Fibroblast of skin of right biceps (primary cell): ENCODE measurements at regions not wholly inside any gene's neighbourhood (a gene's known extent, or its start where the extent isn't known, plus 50 kb on each side); places are given as distances from the start of the nearest gene placed in this dataset.
"Not testable (repeated sequence)": the region's sequence is repeated elsewhere in the genome, so short reads cannot be mapped to it uniquely, and the experiment has no call there.

Experiments
- DNase-seq: peaks from one replicate; pipeline ENCODE4 v3.0.0-alpha.2; 2013

GRCh38 chr7:131786204-131786603 is 229.8 kb upstream of the PODXL start:
- no peak for DNase-seq

GRCh38 chr7:131778601-131779000 is 222.2 kb upstream of the PODXL start:
- no peak for DNase-seq

- DNase-seq = peak; percentile 0
Measured at GRCh38 chr7:131774419-131775220, 218.2 kb upstream of the PODXL start.

GRCh38 chr7:131773413-131773812 is 217.0 kb upstream of the PODXL start:
- DNase-seq = no peak

DNA sequence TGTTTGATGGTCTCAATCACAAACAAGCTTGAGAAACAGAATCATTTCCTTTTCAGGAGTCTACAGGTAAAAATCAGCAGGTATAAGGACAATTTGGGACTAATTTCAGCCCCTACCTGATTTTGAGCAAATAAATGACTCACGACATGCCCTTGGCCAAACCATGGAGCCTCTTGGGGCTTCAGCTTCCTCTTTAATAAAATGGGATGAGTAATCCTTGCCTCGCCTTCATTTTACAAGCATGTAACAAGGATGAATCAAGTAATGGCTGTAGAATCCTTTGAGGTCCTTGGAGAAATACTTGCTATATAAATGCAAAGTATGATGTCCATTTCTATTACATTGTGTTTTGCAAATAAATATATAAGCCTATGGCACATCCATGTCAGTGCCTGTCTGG is 212.8 kb upstream of the PODXL start:
- DNase-seq = peak; percentile 25

DNA sequence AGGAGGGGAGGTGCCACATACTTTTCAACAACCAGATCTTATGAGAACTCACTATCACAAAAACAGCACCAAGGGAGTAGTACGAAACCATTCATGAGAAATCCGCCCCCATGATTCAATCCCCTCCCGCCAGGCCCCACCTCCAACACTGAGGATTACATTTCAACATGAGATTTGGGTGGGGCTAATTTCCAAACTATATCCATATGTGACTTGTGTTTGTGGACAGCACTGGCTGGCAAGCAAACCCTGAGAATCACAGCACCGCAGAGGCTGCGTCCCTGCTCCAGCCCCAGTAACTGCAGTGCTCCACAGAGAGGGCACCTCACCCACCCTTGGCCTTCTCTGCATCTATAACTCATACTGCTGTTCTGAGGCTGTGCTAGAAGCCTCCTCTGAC is 211.2 kb upstream of the PODXL start:
- no peak for DNase-seq

GRCh38 chr7:131765575-131765974 is 209.1 kb upstream of the PODXL start:
- DNase-seq = no peak

- DNase-seq = no peak
Measured at GRCh38 chr7:131764143-131764775, 207.8 kb upstream of the PODXL start.

- no peak for DNase-seq
Measured at GRCh38 chr7:131762753-131763152, 206.3 kb upstream of the PODXL start.

GRCh38 chr7:131755801-131756200 is 199.4 kb upstream of the PODXL start:
- not testable (repeated sequence) for DNase-seq

GRCh38 chr7:131753620-131754222 is 197.3 kb upstream of the PODXL start:
- DNase-seq = peak; percentile 5

DNA sequence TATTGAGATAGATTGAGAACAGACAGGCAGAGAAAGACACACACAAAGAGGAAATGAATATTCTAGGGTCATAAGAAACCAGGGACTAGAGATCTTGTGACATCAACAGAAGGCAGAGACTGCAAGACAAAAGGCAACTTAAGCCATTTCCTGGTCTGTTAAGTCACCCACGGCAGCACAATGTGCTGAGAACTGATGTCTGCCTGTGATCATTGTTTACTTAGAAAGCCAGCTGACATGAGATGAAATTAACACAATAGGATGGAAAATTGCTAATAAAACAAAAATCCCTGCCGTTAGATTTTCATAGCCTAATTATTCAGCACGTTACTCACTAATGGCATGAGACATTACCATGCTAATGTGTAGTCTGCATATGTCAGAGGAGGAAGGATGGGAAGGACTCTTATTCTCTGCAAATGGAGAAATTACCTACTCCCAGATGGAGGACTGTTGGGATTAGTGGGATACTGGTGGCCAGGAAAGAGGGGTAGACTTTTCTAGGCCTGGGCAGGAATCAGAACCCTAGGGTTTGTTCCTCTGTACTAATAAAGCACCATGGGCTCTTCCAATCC is 191.3 kb upstream of the PODXL start:
- DNase-seq = no peak

GRCh38 chr7:131745390-131746248 is 189.2 kb upstream of the PODXL start:
- DNase-seq = peak; percentile 53

GRCh38 chr7:131741446-131741845 is 185.0 kb upstream of the PODXL start:
- no peak for DNase-seq

DNA sequence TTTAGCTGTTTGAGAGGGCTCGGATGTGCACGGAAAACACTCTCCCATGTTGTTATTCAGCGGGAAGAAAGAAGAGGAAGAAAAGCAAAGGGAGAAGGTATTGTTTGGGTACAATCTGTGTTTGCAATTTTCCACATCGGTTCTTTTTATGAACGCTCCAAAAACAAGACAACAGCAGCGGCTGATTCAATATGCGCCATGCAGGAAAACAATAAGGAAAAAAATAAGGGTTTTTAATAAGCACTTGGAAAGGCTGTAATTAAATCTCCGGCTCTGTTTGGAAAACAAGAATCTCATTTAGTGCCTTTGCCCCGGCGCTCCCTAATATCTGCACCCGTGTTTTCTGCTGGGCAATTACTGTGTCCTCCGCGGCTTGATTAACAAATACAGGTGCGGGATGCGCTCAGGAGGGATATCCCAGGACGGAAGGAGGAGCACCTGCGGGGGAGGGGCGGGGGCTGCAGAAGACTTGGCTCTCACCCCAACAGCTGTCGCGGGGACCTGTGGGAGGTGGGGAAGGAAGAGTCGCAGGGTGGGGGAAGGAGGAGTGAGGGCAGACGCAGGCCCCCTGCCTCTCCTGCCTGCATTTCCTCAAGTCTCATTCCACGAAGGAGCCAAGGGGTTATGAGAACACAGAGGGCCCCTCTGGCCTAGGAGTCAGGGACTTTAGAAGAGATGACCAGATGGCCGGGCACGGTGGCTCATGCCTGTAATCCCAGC is 181.5 kb upstream of the PODXL start:
- no peak for DNase-seq

DNA sequence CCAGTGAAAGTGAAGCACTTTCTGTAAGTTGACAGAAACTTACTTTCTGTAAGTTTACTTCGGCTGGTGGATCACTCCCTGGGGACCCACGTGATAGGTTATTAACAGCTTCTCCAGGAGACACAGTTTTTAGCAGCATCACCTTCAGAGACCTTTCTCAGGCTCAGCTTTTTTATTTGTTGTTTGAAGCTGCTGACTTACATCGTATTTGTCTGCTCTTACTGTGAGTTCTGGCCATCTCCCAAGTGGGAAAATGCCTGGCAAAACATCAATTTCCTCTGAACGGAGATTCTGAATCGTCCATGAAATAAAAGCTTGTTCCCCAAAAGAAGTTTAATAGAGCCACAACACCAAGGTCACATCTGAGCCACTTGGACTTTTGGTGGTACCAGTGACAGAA is 178.7 kb upstream of the PODXL start:
- no peak for DNase-seq

DNA sequence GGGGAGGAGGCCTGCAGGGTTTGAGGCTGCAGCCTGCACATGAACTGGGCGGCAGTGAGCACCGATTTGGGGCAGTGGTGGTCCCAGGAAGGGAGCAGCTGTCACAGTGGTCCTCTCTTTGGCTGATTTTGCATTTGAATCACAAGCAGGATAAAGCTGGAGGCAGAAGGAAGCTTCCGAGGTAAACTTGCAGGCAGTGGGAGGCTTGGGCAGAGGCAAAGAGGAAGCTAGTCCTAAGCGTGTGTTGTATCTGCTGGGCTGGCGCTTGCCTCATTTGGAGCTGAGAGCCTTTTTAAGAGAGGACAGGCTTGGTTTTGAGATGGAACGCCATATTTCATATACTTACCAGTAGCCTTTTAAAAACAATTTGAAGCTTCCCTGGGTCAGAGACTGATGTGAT is 177.2 kb upstream of the PODXL start:
- DNase-seq = no peak

DNA sequence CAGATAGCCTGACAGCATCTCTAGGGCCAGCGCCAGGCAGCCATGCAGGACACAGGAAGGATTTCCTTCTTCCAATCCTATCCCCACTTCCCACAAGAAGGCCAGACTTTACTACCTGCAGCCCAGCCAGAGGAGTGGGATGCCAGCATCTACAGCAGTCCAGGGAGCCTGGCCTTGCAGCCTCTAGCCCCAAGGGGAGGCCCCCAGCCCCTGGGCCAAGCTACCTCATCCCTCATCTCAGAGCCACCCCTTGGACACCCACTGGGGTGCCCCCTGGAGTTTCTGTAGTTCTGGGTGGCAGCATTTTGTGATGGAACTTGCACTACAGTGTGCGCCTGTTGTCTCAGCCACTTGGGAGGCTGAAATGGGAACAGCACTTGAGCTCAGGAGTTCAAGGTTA is 170.8 kb upstream of the PODXL start:
- no peak for DNase-seq

DNA sequence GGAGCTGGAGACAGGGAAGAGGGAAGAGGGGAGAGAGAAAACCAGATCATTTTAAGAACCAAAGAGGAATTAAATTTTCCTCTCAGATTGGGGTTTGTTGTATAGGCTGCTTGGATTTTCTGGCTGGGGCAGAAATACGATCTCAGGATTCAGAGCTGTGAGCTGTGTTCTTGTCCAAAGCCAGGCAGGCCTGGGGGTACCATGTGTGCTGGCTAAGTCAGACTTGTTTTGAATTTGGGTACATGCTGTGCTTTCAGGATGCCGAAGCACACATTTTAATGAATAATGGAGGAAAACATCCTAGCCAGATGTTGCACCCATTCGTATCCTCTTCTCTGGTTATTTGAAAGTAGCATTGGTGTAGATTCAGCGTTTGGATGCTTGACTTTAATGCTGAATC is 170.3 kb upstream of the PODXL start:
- DNase-seq = no peak

DNA sequence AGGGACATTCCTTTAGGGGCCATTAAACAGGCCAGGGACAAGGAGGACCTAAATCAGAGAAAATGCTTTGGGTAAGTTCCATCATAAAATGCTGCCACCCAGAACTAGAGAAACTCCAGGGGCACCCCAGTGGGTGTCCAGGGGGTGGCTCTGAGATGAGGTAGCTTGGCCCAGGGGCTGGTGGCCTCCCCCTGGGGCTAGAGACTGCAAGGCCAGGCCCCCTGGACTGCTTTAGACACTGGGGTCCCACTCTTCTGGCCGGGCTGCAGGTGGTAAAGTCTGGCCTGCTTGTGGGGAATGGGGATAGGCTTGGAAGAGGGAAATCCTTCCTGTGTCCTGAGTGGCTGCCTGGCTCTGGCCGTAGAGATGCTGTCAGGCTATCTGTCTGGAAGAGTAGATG is 169.6 kb upstream of the PODXL start:
- no peak for DNase-seq

DNA sequence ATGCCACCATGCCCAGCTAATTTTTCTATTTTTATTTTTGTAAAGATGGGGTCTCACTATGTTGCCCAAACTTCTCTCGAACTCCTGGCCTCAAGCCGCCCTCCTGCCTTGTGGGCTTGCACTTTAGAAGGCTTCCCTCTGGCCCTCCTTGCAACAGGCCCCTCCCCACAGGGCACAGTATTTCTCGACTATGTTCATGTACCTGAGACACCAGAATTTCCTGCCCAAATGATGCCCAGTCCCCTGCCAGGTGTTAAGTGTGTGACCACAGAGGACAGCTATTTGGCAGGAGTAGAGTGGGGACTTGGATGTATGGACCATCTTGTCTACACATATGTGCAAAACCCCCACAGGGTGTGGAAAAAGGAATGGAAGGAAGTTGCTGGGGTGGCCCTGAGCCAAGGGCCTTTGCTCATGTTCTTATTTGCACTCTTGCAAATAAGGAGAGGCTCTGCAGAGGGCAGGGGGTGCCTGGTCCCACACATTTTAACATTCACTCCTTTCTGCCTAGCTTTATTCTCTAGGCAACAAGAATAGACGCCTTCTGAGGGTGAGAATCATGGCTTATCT is 168.4 kb upstream of the PODXL start:
- DNase-seq = no peak

DNA sequence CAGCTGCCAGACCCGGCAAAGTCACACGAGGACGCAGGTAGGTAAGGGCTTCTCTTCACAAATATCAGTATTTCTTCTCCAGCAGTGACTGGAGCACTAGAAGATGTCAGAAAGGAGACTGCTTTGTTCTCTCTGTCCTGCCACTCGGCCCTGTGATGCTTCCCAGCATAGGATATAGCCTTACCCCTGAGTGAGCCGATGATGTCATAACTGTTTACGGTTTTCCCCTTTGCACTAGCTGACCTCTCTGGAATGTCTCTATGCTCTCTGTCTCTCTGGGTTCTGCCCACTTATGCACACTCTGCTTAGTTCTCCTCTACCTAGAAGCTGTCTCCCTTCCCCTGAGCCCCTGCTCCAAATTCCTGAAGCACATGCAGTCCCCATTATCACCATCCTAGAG is 167.5 kb upstream of the PODXL start:
- peak; percentile 25 for DNase-seq
